SK-N-SH (cell line): ENCODE measurements at regions not wholly inside any gene's neighbourhood (a gene's known extent, or its start where the extent isn't known, plus 50 kb on each side); places are given as distances from the start of the nearest gene placed in this dataset.
"Not testable (repeated sequence)": the region's sequence is repeated elsewhere in the genome, so short reads cannot be mapped to it uniquely, and the experiment has no call there.

Experiments
- CTCF ChIA-PET: fragments of 300-600, 350-600 bp; formaldehyde crosslinking; extraction: SDS; loops from one replicate; lab custom pipeline; 2021; lab: Yijun Ruan, JAX
- POLR2A ChIA-PET: fragments of 350-600 bp; sonication (Branson Sonifier 250); formaldehyde crosslinking; extraction: SDS; loops from one replicate; lab custom pipeline; 2020; ENCODE audit warnings: antibody characterized with exemption, inconsistent platforms; lab: Yijun Ruan, JAX
- DNase-seq: peaks from one replicate; pipeline ENCODE4 v3.0.0; 2012
- H2AFZ ChIP-seq: fragments of 200-600 bp; sonication (generic); 2 replicates; pipeline ENCODE4 v1.8.1; 2016; ENCODE audit warnings: antibody characterized with exemption, mild to moderate bottlenecking, low read depth
- H3F3A ChIP-seq: fragments of 200-600 bp; sonication (generic); replicated peaks from 2 replicates; pipeline ENCODE3; 2016; ENCODE audit warnings: antibody characterized with exemption, mild to moderate bottlenecking; ENCODE audit not compliant: insufficient read depth
- H3K27ac ChIP-seq, 2 experiments: fragments of 200-500 bp in 1 of 2; fragments of 200-600 bp in 1 of 2; sonication (Bioruptor generic) in 1 of 2; sonication (generic), shearing (Covaris generic) in 1 of 2; 2 replicates each; pipeline versions ENCODE4 v1.5.1 to v1.6.1; 2014 to 2016; ENCODE audit warnings: low read depth in 2 of 2, inconsistent platforms in 1 of 2, low read length in 1 of 2, mild to moderate bottlenecking in 1 of 2, mixed read lengths in 1 of 2
- H3K27me3 ChIP-seq: fragments of 200-600 bp; sonication (generic), shearing (Covaris generic); 2 replicates; pipeline ENCODE4 v1.6.1; 2016; ENCODE audit warnings: mixed run types; ENCODE audit not compliant: insufficient read depth
- H3K36me3 ChIP-seq, 2 experiments: fragments of 200-500 bp in 1 of 2; fragments of 200-600 bp in 1 of 2; sonication (Bioruptor generic) in 1 of 2; sonication (generic) in 1 of 2; replicated peaks in 1 of 2; 2 replicates each; pipeline versions ENCODE3 to v1.5.1; 2014 to 2016; ENCODE audit warnings: low read length in 1 of 2, mild to moderate bottlenecking in 1 of 2; ENCODE audit not compliant: insufficient read depth in 2 of 2, control insufficient read depth in 1 of 2
- H3K4me1 ChIP-seq, 2 experiments: fragments of 200-500 bp in 1 of 2; fragments of 200-600 bp in 1 of 2; sonication (Bioruptor generic) in 1 of 2; sonication (generic), shearing (Covaris generic) in 1 of 2; 2 replicates each; pipeline versions ENCODE4 v1.5.1 to v1.6.1; 2014 to 2016; ENCODE audit warnings: low read depth in 1 of 2, low read length in 1 of 2, mixed run types in 1 of 2; ENCODE audit not compliant: insufficient read depth in 2 of 2, control insufficient read depth in 1 of 2
- H3K4me2 ChIP-seq: fragments of 200-600 bp; sonication (generic), shearing (Covaris generic); 2 replicates; pipeline ENCODE4 v1.6.1; 2017; ENCODE audit warnings: mixed run types
- H3K4me3 ChIP-seq, 2 experiments: fragments of 200-500 bp in 1 of 2; fragments of 200-600 bp in 1 of 2; sonication (Bioruptor generic) in 1 of 2; sonication (generic), shearing (Covaris generic) in 1 of 2; 2 replicates each; pipeline versions ENCODE4 v1.5.1 to v1.8.1; 2014 to 2016; ENCODE audit warnings: low read depth in 2 of 2, inconsistent platforms in 1 of 2, low read length in 1 of 2, mild to moderate bottlenecking in 1 of 2, mixed read lengths in 1 of 2, moderate library complexity in 1 of 2
- H3K79me2 ChIP-seq: fragments of 200-600 bp; sonication (generic); 2 replicates; pipeline ENCODE4 v1.8.1; 2017; ENCODE audit warnings: mild to moderate bottlenecking; ENCODE audit not compliant: insufficient read depth
- H3K9ac ChIP-seq: fragments of 200-600 bp; sonication (generic); 2 replicates; pipeline ENCODE4 v1.6.1; 2017; ENCODE audit warnings: mixed run types
- H3K9me2 ChIP-seq: fragments of 200-600 bp; sonication (generic); 2 replicates; pipeline ENCODE4 v1.6.1; 2017; ENCODE audit warnings: mixed run types
- H3K9me3 ChIP-seq: fragments of 200-600 bp; sonication (generic); 2 replicates; pipeline ENCODE4 v1.6.1; 2017; ENCODE audit warnings: mixed run types, mild to moderate bottlenecking, moderate library complexity
- H4K20me1 ChIP-seq: fragments of 200-600 bp; sonication (generic); 2 replicates; pipeline ENCODE4 v1.6.1; 2017; ENCODE audit warnings: mild to moderate bottlenecking, mixed run types; ENCODE audit not compliant: insufficient read depth
- FOSL2 ChIP-seq: IDR thresholded peaks from 2 replicates; pipeline ENCODE4 v1.4.0; 2012; ENCODE audit warnings: low read depth, mild to moderate bottlenecking, moderate library complexity, borderline replicate concordance
- FOXJ3 ChIP-seq: sonication (generic); formaldehyde crosslinking; IDR thresholded peaks from 2 replicates; pipeline ENCODE4 v1.5.1; 2020; ENCODE audit warnings: mild to moderate bottlenecking, missing genetic modification reagents
- FOXM1 ChIP-seq: IDR thresholded peaks from 2 replicates; pipeline ENCODE4 v1.4.0; 2012; ENCODE audit warnings: low read depth, mild to moderate bottlenecking
- JUND ChIP-seq: IDR thresholded peaks from 2 replicates; pipeline ENCODE4 v1.4.0; 2012
- MEF2A ChIP-seq: IDR thresholded peaks from 2 replicates; pipeline ENCODE4 v1.4.0; 2012; ENCODE audit warnings: low read depth, borderline replicate concordance
- POLR2AphosphoS5 ChIP-seq: IDR thresholded peaks from 2 replicates; pipeline ENCODE4 v1.6.1; 2012; ENCODE audit warnings: low read depth, low read length
- WGBS: methylation state at CpG from one replicate; pipeline ENCODE4 v1.1.6; 2017; ENCODE audit warnings: low lambda C conversion rate; 5-methylcytosine and 5-hydroxymethylcytosine counted together
- TF ChIP-seq, protein P1 (sequence below): IDR thresholded peaks from 2 replicates; pipeline ENCODE4 v1.4.0; 2012; ENCODE audit warnings: low read depth, borderline replicate concordance
- TF ChIP-seq, protein P2 (sequence below): IDR thresholded peaks from 2 replicates; pipeline ENCODE4; 2012
- TF ChIP-seq, protein P3 (sequence below): IDR thresholded peaks from 2 replicates; pipeline ENCODE4 v1.4.0; 2012; ENCODE audit warnings: low read depth, borderline replicate concordance
- TF ChIP-seq, protein P4 (sequence below): fragments of 150-350 bp; IDR thresholded peaks from 2 replicates; pipeline ENCODE4 v1.6.1; 2016; ENCODE audit warnings: mild to moderate bottlenecking, low read depth, low read length
- TF ChIP-seq, protein P5 (sequence below): IDR thresholded peaks from 2 replicates; pipeline ENCODE4 v1.4.0; 2012; ENCODE audit warnings: low read depth

DNA sequence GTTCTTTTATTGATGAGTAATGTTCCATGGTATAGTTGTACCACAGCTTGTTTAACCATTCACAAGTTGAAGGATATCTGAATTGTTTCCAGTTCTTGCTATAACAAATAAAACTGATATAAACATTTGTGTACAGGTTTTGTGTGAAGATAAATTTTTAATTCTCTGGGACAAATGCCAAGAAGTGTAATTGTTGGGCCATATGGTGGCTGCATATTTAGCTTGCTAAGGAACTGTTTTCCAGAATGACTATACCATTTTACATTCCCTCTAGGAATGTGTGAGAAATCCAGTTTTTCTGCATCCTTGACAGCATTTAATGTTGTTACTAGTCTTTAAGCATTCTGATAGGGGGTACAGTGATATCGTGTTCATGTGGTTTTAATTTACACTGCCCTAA, 368.5 kb downstream of the KIF2B start (continued):
- TF ChIP-seq, protein P1, sequence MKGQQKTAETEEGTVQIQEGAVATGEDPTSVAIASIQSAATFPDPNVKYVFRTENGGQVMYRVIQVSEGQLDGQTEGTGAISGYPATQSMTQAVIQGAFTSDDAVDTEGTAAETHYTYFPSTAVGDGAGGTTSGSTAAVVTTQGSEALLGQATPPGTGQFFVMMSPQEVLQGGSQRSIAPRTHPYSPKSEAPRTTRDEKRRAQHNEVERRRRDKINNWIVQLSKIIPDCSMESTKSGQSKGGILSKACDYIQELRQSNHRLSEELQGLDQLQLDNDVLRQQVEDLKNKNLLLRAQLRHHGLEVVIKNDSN: no peak

DNA sequence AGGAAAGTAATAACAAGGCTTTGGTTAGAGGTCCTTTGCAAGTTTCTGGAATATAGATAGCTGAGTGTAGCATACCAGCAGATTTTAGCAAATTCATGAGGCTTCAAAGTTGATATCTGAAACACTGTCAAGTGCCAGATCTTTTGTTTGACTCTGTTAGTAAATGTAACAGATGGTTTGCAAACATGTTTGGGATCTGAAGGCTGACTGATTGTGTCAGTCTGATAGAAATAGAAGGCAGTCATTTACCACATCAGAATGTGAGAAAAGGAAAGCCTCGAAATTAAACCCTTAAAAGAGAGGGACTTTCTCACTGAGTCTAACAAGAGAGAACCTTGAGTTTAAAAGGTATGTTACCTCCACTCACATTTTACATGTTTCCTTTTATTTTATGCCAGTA, 371.5 kb downstream of the KIF2B start:
- WGBS: 5% methylated on average over 1 of the region's 1 CpG
- Histone ChIP-seq H3K4me1 (no peaks in the 10 kb centered on the region), H4K20me1 (no peaks in the 10 kb centered on the region), H3F3A (no peaks in the 10 kb centered on the region), H3K9me3 (peaks cover 16% of the 10 kb centered on the region; the same call in 1 of the 2 replicates), H3K4me2 (no peak overlapping the region), H2AFZ (no peak overlapping the region), H3K9me2 (no peaks in the 10 kb centered on the region), H3K36me3 (no peaks in the 10 kb centered on the region), H3K9ac (no peak overlapping the region), H3K4me3 (no peak overlapping the region), H3K79me2 (no peaks in the 10 kb centered on the region), H3K27ac (no peak overlapping the region), H3K27me3 (no peaks in the 10 kb centered on the region)
- ChIA-PET POLR2A (no interaction called here), CTCF (no interaction called here)
- TF ChIP-seq, protein P2, sequence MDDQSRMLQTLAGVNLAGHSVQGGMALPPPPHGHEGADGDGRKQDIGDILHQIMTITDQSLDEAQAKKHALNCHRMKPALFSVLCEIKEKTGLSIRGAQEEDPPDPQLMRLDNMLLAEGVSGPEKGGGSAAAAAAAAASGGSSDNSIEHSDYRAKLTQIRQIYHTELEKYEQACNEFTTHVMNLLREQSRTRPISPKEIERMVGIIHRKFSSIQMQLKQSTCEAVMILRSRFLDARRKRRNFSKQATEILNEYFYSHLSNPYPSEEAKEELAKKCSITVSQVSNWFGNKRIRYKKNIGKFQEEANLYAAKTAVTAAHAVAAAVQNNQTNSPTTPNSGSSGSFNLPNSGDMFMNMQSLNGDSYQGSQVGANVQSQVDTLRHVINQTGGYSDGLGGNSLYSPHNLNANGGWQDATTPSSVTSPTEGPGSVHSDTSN: no peak
- no peak for DNase-seq

DNA sequence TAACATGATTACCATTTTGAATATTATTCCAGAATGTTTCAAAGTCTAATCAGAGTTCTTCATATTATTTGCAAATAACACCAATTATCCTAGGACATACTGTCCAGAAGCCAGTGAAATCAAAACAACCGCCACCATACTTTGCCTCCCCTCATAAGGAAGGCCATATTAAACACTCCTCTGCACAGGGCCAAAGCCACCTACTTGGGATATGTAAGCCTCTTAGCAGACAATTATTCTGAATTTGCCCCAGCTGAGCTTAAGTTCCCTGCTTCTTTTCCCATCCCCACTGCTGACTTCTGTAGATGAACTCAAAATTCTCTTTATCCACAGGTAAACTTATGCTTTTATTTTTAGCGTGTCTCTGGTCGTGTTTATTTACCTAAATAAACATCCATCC, 374.0 kb downstream of the KIF2B start:
- Histone ChIP-seq H3F3A (no peaks in the 10 kb centered on the region), H3K9me2 (no peaks in the 10 kb centered on the region), H3K4me1 (no peaks in the 10 kb centered on the region), H3K27me3 (no peaks in the 10 kb centered on the region), H3K4me2 (no peak overlapping the region), H3K9me3 (peaks cover 9% of the 10 kb centered on the region; the same call in 1 of the 2 replicates), H3K27ac (no peak overlapping the region), H3K9ac (no peak overlapping the region), H4K20me1 (no peaks in the 10 kb centered on the region), H2AFZ (no peak overlapping the region), H3K4me3 (no peak overlapping the region), H3K36me3 (no peaks in the 10 kb centered on the region), H3K79me2 (no peaks in the 10 kb centered on the region)
- ChIA-PET CTCF (interaction anchor here (1.5 kb wide), 1 partner anchor 12 kb away, joined by 5 read pairs; no protein-coding TSS in a partner anchor), POLR2A (no interaction called here)
- TF ChIP-seq, protein P3, sequence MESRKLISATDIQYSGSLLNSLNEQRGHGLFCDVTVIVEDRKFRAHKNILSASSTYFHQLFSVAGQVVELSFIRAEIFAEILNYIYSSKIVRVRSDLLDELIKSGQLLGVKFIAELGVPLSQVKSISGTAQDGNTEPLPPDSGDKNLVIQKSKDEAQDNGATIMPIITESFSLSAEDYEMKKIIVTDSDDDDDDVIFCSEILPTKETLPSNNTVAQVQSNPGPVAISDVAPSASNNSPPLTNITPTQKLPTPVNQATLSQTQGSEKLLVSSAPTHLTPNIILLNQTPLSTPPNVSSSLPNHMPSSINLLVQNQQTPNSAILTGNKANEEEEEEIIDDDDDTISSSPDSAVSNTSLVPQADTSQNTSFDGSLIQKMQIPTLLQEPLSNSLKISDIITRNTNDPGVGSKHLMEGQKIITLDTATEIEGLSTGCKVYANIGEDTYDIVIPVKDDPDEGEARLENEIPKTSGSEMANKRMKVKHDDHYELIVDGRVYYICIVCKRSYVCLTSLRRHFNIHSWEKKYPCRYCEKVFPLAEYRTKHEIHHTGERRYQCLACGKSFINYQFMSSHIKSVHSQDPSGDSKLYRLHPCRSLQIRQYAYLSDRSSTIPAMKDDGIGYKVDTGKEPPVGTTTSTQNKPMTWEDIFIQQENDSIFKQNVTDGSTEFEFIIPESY: no peak
- TF ChIP-seq POLR2AphosphoS5: no peak
- no peak for TF ChIP-seq FOXJ3
- TF ChIP-seq, protein P4, sequence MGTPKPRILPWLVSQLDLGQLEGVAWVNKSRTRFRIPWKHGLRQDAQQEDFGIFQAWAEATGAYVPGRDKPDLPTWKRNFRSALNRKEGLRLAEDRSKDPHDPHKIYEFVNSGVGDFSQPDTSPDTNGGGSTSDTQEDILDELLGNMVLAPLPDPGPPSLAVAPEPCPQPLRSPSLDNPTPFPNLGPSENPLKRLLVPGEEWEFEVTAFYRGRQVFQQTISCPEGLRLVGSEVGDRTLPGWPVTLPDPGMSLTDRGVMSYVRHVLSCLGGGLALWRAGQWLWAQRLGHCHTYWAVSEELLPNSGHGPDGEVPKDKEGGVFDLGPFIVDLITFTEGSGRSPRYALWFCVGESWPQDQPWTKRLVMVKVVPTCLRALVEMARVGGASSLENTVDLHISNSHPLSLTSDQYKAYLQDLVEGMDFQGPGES: no peak
- TF ChIP-seq, protein P5, sequence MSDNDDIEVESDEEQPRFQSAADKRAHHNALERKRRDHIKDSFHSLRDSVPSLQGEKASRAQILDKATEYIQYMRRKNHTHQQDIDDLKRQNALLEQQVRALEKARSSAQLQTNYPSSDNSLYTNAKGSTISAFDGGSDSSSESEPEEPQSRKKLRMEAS: no peak
- no peak for TF ChIP-seq MEF2A
- TF ChIP-seq FOSL2: no peak
- no peak for TF ChIP-seq FOXM1
- TF ChIP-seq JUND: no peak
- WGBS: 30% methylated on average over 3 of the region's 3 CpGs
- no peak for DNase-seq

DNA sequence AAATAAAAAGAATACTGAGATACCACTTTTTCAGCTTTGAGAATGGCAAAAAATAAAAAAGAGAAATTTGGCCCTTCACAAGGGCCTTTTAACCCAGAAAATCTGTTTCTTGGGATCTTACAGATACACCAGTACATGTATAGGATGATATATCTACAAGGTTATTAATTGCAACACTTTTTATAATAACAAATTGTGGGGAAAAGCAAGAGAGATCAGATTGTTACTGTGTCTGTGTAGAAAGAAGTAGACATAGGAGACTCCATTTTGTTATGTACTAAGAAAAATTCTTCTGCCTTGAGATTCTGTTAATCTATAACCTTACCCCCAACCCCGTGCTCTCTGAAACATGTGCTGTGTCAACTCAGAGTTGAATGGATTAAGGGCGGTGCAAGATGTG, 378.7 kb downstream of the KIF2B start:
- H3K4me3 ChIP-seq, H2AFZ ChIP-seq, H3K27me3 ChIP-seq, H3K9me2 ChIP-seq, H3K4me2 ChIP-seq, H3K9ac ChIP-seq, H4K20me1 ChIP-seq, H3K36me3 ChIP-seq, POLR2A ChIA-PET, H3K79me2 ChIP-seq, H3K27ac ChIP-seq, H3K4me1 ChIP-seq, H3F3A ChIP-seq, DNase-seq: not testable (repeated sequence)
- no CpG with 5 or more reads among the region's 2 CpGs for WGBS
- H3K9me3 ChIP-seq: peaks cover 11% of the 10 kb centered on the region; the same call in 1 of the 2 replicates
- CTCF ChIA-PET: interaction anchor here (0.9 to 1.0 kb wide), 2 partner anchors 9 to 24 kb away, joined by 3 read pairs; no protein-coding TSS in a partner anchor
